Gastrocnemius medialis (tissue), 4 donors: ENCODE measurements at regions not wholly inside any gene's neighbourhood (a gene's known extent, or its start where the extent isn't known, plus 50 kb on each side); places are given as distances from the start of the nearest gene placed in this dataset.

ENCODE experiments used
- POLR2A ChIP-seq, 2 donors: fragments of 450-650 bp; IDR thresholded peaks; one replicate each; pipeline ENCODE4 v1.6.1; 2017; ENCODE audit warnings: antibody characterized with exemption in 2 of 2, mild to moderate bottlenecking in 2 of 2, moderate library complexity in 2 of 2
- TF ChIP-seq, protein P1 (sequence below), 5 experiments: fragments of 450-650 bp in 3 of 5; fragments of 200-600 bp in 2 of 5; sonication (generic) in 2 of 5; IDR thresholded peaks in 4 of 5; conservative IDR thresholded peaks in 1 of 5; 1 replicate in 4 of 5; 2 replicates in 1 of 5; pipeline ENCODE4 v1.5.1; 2016 to 2019; ENCODE audit warnings: antibody characterized with exemption in 5 of 5, mild to moderate bottlenecking in 3 of 5, moderate library complexity in 3 of 5

DNA sequence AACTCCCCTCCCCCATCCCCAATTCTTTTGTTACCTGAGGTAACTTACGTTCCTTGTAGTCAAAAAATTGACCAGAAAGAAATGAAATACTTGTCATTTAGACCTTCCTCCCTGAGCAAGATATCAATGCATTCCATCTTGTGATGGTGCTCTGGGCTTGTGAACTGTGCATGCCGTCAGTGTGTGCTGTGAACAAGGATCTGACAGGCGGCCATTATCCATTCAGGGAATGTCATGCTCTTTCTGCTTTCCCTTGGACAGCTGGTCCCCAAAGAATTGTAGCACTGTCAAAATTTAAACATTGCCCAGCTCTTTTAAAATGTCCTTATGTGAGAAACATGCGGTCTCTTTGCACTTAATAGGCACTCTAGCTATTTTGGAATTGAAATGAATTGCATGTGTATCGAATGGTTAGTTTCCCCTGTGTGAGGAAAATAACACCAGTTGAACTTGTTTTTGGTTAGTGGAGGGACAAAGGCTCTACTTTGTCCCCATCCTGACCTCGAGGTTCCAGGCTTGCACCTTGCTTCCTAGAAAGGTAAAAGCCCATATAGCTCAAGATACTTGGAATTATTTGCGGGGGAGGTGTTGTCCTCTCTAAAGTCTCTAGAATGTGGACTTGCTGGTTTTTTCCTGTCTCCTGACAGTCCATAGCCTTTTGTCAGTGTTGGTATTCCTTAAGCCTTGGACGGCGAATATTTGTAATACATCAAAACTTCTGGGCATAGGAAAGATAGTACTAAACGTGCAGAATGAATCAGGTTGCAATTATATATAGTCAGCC lies 350.9 kb downstream of the NUP35 start:
- TF ChIP-seq, protein P1, sequence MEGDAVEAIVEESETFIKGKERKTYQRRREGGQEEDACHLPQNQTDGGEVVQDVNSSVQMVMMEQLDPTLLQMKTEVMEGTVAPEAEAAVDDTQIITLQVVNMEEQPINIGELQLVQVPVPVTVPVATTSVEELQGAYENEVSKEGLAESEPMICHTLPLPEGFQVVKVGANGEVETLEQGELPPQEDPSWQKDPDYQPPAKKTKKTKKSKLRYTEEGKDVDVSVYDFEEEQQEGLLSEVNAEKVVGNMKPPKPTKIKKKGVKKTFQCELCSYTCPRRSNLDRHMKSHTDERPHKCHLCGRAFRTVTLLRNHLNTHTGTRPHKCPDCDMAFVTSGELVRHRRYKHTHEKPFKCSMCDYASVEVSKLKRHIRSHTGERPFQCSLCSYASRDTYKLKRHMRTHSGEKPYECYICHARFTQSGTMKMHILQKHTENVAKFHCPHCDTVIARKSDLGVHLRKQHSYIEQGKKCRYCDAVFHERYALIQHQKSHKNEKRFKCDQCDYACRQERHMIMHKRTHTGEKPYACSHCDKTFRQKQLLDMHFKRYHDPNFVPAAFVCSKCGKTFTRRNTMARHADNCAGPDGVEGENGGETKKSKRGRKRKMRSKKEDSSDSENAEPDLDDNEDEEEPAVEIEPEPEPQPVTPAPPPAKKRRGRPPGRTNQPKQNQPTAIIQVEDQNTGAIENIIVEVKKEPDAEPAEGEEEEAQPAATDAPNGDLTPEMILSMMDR (IDR thresholded peaks at IDR 0.05 in 4 of 5, conservative IDR thresholded peaks at IDR 0.05 in 1 of 5): no peak
- no peak for TF ChIP-seq POLR2A (IDR thresholded peaks at IDR 0.05)
